CD4-positive, alpha-beta T cell (primary cell): ENCODE measurements at regions not wholly inside any gene's neighbourhood (a gene's known extent, or its start where the extent isn't known, plus 50 kb on each side); places are given as distances from the start of the nearest gene placed in this dataset.

Source experiments
- ATAC-seq: fragments of 200-7000 bp; cut with Tn5 transposase; one replicate; pipeline ENCODE4 v1.10.0; 2022; ENCODE audit warnings: mild to moderate bottlenecking; ENCODE audit not compliant: poor library complexity
- CTCF ChIA-PET: fragments of 350-600 bp; sonication (Branson Sonifier 250); formaldehyde crosslinking; loops from one replicate; lab custom pipeline; 2021; ENCODE audit warnings: antibody characterized with exemption, inconsistent platforms; lab: Charles Lee
- POLR2A ChIA-PET: fragments of 350-600 bp; sonication (Branson Sonifier 250); formaldehyde crosslinking; loops from one replicate; lab custom pipeline; 2021; ENCODE audit warnings: antibody characterized with exemption, inconsistent platforms; lab: Charles Lee
- DNase-seq, 14 experiments: peaks; one replicate each; pipeline ENCODE4 v3.0.0-alpha.2; 2013 to 2020; ENCODE audit warnings: mixed read lengths in 2 of 14
- H3K27ac ChIP-seq, 2 donors: one replicate each; pipeline versions ENCODE4 v1.5.1 to v1.7.0; 2013; ENCODE audit warnings: low read length in 2 of 2, low read depth in 1 of 2, mild to moderate bottlenecking in 1 of 2
- H3K27me3 ChIP-seq, 2 experiments: 1 replicate in 1 of 2; 2 replicates in 1 of 2; pipeline versions ENCODE4 v1.6.1 to v1.7.0; 2013; ENCODE audit warnings: low read length in 2 of 2, control low read depth in 1 of 2, mild to moderate bottlenecking in 1 of 2, moderate library complexity in 1 of 2; ENCODE audit not compliant: insufficient read depth in 2 of 2, control insufficient read depth in 1 of 2
- H3K36me3 ChIP-seq: one replicate; pipeline ENCODE4 v1.6.1; 2013; ENCODE audit warnings: low read length, control low read depth; ENCODE audit not compliant: insufficient read depth
- H3K4me1 ChIP-seq: one replicate; pipeline ENCODE4 v1.6.1; 2013; ENCODE audit warnings: low read length, control low read depth; ENCODE audit not compliant: insufficient read depth
- H3K4me3 ChIP-seq: one replicate; pipeline ENCODE4 v1.5.1; 2013; ENCODE audit warnings: mild to moderate bottlenecking, low read length, moderate library complexity
- H3K9me3 ChIP-seq, 2 experiments: 1 replicate in 1 of 2; 2 replicates in 1 of 2; pipeline versions ENCODE4 v1.6.1 to v1.7.0; 2013; ENCODE audit warnings: low read length in 2 of 2, mild to moderate bottlenecking in 2 of 2, control low read depth in 1 of 2, moderate library complexity in 1 of 2; ENCODE audit not compliant: control insufficient read depth in 1 of 2, insufficient read depth in 1 of 2
- H3K27ac Mint-ChIP-seq: one replicate; pipeline ENCODE4 v1.8.0; 2020; ENCODE audit warnings: mixed read lengths
- H3K27me3 Mint-ChIP-seq: one replicate; pipeline ENCODE4 v1.8.0; 2021; ENCODE audit warnings: mixed read lengths
- H3K36me3 Mint-ChIP-seq: one replicate; pipeline ENCODE4 v1.8.0; 2021; ENCODE audit warnings: low read depth, mixed read lengths
- H3K4me1 Mint-ChIP-seq: one replicate; pipeline ENCODE4 v1.8.0; 2021; ENCODE audit warnings: low read depth, mixed read lengths
- H3K4me3 Mint-ChIP-seq: one replicate; pipeline ENCODE4 v1.8.0; 2020; ENCODE audit warnings: mild to moderate bottlenecking, mixed read lengths
- H3K9me3 Mint-ChIP-seq: one replicate; pipeline ENCODE4 v1.8.0; 2020; ENCODE audit warnings: mixed read lengths
- CTCF ChIP-seq: fragments of 200-600 bp; IDR thresholded peaks from one replicate; pipeline ENCODE4 v1.8.0; 2022; ENCODE audit warnings: antibody characterized with exemption, mild to moderate bottlenecking
- intact Hi-C, 2 experiments: fragments of 100-400 bp; cut with DNase I in 1 of 2; cut with micrococcal nuclease in 1 of 2; formaldehyde crosslinking; loops; one replicate each; pipeline versions ENCODE4 v1.15.1 to v1.9.0; 2023 to 2025; cut with DNase I, micrococcal nuclease

GRCh38 chr11:134466610-134467567 lies 54.8 kb upstream of the B3GAT1 start:
- no peak overlapping the region for H3K27ac ChIP-seq
- ATAC-seq (no peak), DNase-seq (no peak)
- no peak overlapping the region for H3K4me3 ChIP-seq
- no peak for TF ChIP-seq CTCF
- Mint-ChIP-seq H3K4me1 (no peaks in the 10 kb centered on the region), H3K9me3 (no peaks in the 10 kb centered on the region), H3K27ac (no peak overlapping the region), H3K27me3 (peaks cover 53% of the 10 kb centered on the region), H3K36me3 (no peaks in the 10 kb centered on the region), H3K4me3 (no peak overlapping the region)
- H3K4me1 ChIP-seq = no peaks in the 10 kb centered on the region
- H3K36me3 ChIP-seq = no peaks in the 10 kb centered on the region
- ChIA-PET POLR2A (no interaction called here), CTCF (no interaction called here)
- H3K9me3 ChIP-seq = peaks cover 0 to 8% of the 10 kb centered on the region in 2 experiments
- intact Hi-C loops = no loop called here
- H3K27me3 ChIP-seq = peaks cover 24 to 34% of the 10 kb centered on the region in 2 experiments

GRCh38 chr11:134466156-134466555 lies 54.1 kb upstream of the B3GAT1 start:
- H3K9me3 ChIP-seq = peaks cover 0 to 8% of the 10 kb centered on the region in 2 experiments
- no peak overlapping the region for H3K4me3 ChIP-seq
- H3K36me3 ChIP-seq = no peaks in the 10 kb centered on the region
- peaks cover 24 to 27% of the 10 kb centered on the region in 2 experiments for H3K27me3 ChIP-seq
- H3K27me3 Mint-ChIP-seq = peaks cover 52% of the 10 kb centered on the region
- H3K4me1 Mint-ChIP-seq = no peaks in the 10 kb centered on the region
- POLR2A ChIA-PET = no interaction called here
- no peaks in the 10 kb centered on the region for H3K9me3 Mint-ChIP-seq
- DNase-seq (no peak), ATAC-seq (no peak)
- no peaks in the 10 kb centered on the region for H3K36me3 Mint-ChIP-seq
- no peak overlapping the region for H3K4me3 Mint-ChIP-seq
- CTCF ChIA-PET = no interaction called here
- H3K27ac ChIP-seq = no peak overlapping the region
- intact Hi-C loops = no loop called here
- TF ChIP-seq CTCF = no peak
- no peak overlapping the region for H3K27ac Mint-ChIP-seq
- H3K4me1 ChIP-seq = no peaks in the 10 kb centered on the region

GRCh38 chr11:134464981-134465730 lies 53.1 kb upstream of the B3GAT1 start:
- Histone ChIP-seq H3K4me3 (no peak overlapping the region), H3K27me3 (peaks cover 24 to 27% of the 10 kb centered on the region in 2 experiments), H3K36me3 (no peaks in the 10 kb centered on the region), H3K27ac (no peak overlapping the region), H3K4me1 (no peaks in the 10 kb centered on the region), H3K9me3 (peaks cover 0 to 8% of the 10 kb centered on the region in 2 experiments)
- H3K27me3 Mint-ChIP-seq = peaks cover 51% of the 10 kb centered on the region
- H3K4me3 Mint-ChIP-seq = no peak overlapping the region
- H3K9me3 Mint-ChIP-seq = no peaks in the 10 kb centered on the region
- H3K36me3 Mint-ChIP-seq = no peaks in the 10 kb centered on the region
- no peak for TF ChIP-seq CTCF
- DNase-seq (no peak), ATAC-seq (no peak)
- H3K4me1 Mint-ChIP-seq = no peaks in the 10 kb centered on the region
- ChIA-PET POLR2A (no interaction called here), CTCF (no interaction called here)
- no peak overlapping the region for H3K27ac Mint-ChIP-seq
- intact Hi-C loops = no loop called here
